Right lobe of liver (tissue), 6 donors: ENCODE measurements at regions not wholly inside any gene's neighbourhood (a gene's known extent, or its start where the extent isn't known, plus 50 kb on each side); places are given as distances from the start of the nearest gene placed in this dataset.
"Not testable (repeated sequence)": the region's sequence is repeated elsewhere in the genome, so short reads cannot be mapped to it uniquely, and the experiment has no call there.

Experiments used
- ATAC-seq, 4 donors: fragments of 200-7000 bp; cut with Tn5 transposase; one replicate each; pipeline ENCODE4 v1.9.1; 2020; ENCODE audit warnings: mild to moderate bottlenecking in 4 of 4, moderate library complexity in 4 of 4
- DNase-seq, 3 donors: peaks; one replicate each; pipeline ENCODE4 v3.0.0-alpha.2; 2020
- H3K27ac ChIP-seq, 3 donors: fragments of 200-600 bp; one replicate each; pipeline ENCODE4 v1.8.0; 2022
- H3K27me3 ChIP-seq, 2 donors: fragments of 200-600 bp; one replicate each; pipeline ENCODE4 v1.8.0; 2022
- H3K36me3 ChIP-seq, 4 donors: fragments of 200-600 bp; sonication (generic) in 1 of 4; one replicate each; pipeline versions ENCODE4 v1.5.1 to v1.8.0; 2017 to 2022; ENCODE audit warnings: control low read depth in 1 of 4
- H3K4me1 ChIP-seq, 4 donors: fragments of 200-600 bp; sonication (generic) in 1 of 4; one replicate each; pipeline versions ENCODE4 v1.5.1 to v1.8.0; 2017 to 2022; ENCODE audit warnings: control low read depth in 1 of 4
- H3K4me3 ChIP-seq, 3 donors: fragments of 200-600 bp; one replicate each; pipeline ENCODE4 v1.8.0; 2022
- H3K9me3 ChIP-seq, 4 donors: fragments of 200-600 bp; sonication (generic) in 1 of 4; one replicate each; pipeline versions ENCODE4 v1.5.1 to v1.8.0; 2017 to 2022; ENCODE audit warnings: control low read depth in 1 of 4
- CTCF ChIP-seq, 4 donors: fragments of 200-600 bp in 3 of 4; fragments of 450-650 bp in 1 of 4; IDR thresholded peaks; one replicate each; pipeline versions ENCODE4 v1.5.1 to v1.8.0; 2016 to 2022; ENCODE audit warnings: antibody characterized with exemption in 4 of 4, mild to moderate bottlenecking in 2 of 4
- POLR2A ChIP-seq: fragments of 450-650 bp; IDR thresholded peaks from one replicate; pipeline ENCODE4 v1.6.1; 2017; ENCODE audit warnings: antibody characterized with exemption, mild to moderate bottlenecking
- WGBS: methylation state at CpG from one replicate; pipeline ENCODE4 v1.1.6; 2018; ENCODE audit warnings: low coverage, low lambda C conversion rate; ENCODE audit not compliant: insufficient coverage; ENCODE audit errors: missing lambda C conversion rate; 5-methylcytosine and 5-hydroxymethylcytosine counted together
- intact Hi-C, 2 donors: fragments of 100-400 bp; cut with DNase I; formaldehyde crosslinking; loops; one replicate each; pipeline versions ENCODE4 v1.11.2 to v1.14.1; 2022
- donor health status: DM: no; HTN: yes; CAD: no.
- donor health status: DM: no; HTN: no; CAD: no.
- donor health status: DM: no; HTN: no; CAD: no.
- donor health status: DM: no; HTN: yes; CAD: no.
- donor health status: DM: no; HTN: yes; CAD: no.

GRCh38 chr7:85342781-85343180 is 155.9 kb upstream of the SEMA3D start:
- ATAC-seq, result no peak
- no peak overlapping the region for H3K27ac ChIP-seq
- no peaks in the 10 kb centered on the region for H3K9me3 ChIP-seq
- no peaks in the 10 kb centered on the region for H3K36me3 ChIP-seq
- no peaks in the 10 kb centered on the region for H3K27me3 ChIP-seq
- H3K4me3 ChIP-seq, result no peak overlapping the region
- intact Hi-C loops, result no loop called here
- no peak for DNase-seq
- H3K4me1 ChIP-seq, result no peaks in the 10 kb centered on the region
- TF ChIP-seq POLR2A, result no peak
- no peak for TF ChIP-seq CTCF (IDR thresholded peaks at IDR 0.05)

- WGBS, result 37% methylated on average over 2 of the region's 2 CpGs
These were observed 155.1 kb upstream of the SEMA3D start for GRCh38 chr7:85341973-85342372.

GRCh38 chr7:85341121-85341520 is 154.3 kb upstream of the SEMA3D start:
- Histone ChIP-seq H3K4me1 (no peaks in the 10 kb centered on the region), H3K27me3 (no peaks in the 10 kb centered on the region), H3K4me3 (no peak overlapping the region), H3K36me3 (no peaks in the 10 kb centered on the region), H3K9me3 (no peaks in the 10 kb centered on the region), H3K27ac (no peak overlapping the region)
- intact Hi-C loops, result no loop called here
- no peak for TF ChIP-seq CTCF (IDR thresholded peaks at IDR 0.05)
- no peak for TF ChIP-seq POLR2A
- ATAC-seq (no peak), DNase-seq (no peak)
- WGBS, result 24% methylated on average over 1 of the region's 1 CpG

More at GRCh38 chr7:85341973-85342372, 155.1 kb upstream of the SEMA3D start:
- no peaks in the 10 kb centered on the region for H3K36me3 ChIP-seq
- DNase-seq (no peak), ATAC-seq (no peak)
- TF ChIP-seq POLR2A (no peak), CTCF (IDR thresholded peaks at IDR 0.05) (no peak)
- intact Hi-C loops, result no loop called here
- no peak overlapping the region for H3K4me3 ChIP-seq
- H3K9me3 ChIP-seq, result no peaks in the 10 kb centered on the region
- H3K27me3 ChIP-seq, result no peaks in the 10 kb centered on the region
- no peaks in the 10 kb centered on the region for H3K4me1 ChIP-seq
- no peak overlapping the region for H3K27ac ChIP-seq

GRCh38 chr7:85336086-85336485 is 149.2 kb upstream of the SEMA3D start:
- Histone ChIP-seq H3K27ac (no peak overlapping the region), H3K4me1 (no peaks in the 10 kb centered on the region), H3K27me3 (no peaks in the 10 kb centered on the region), H3K36me3 (no peaks in the 10 kb centered on the region), H3K4me3 (no peak overlapping the region), H3K9me3 (no peaks in the 10 kb centered on the region)
- DNase-seq (no peak), ATAC-seq (no peak)
- TF ChIP-seq POLR2A, result no peak
- TF ChIP-seq CTCF (IDR thresholded peaks at IDR 0.05), result no peak
- intact Hi-C loops, result no loop called here
- WGBS, result 50% methylated on average over 1 of the region's 1 CpG

GRCh38 chr7:85335113-85335512 is 148.3 kb upstream of the SEMA3D start:
- H3K9me3 ChIP-seq, intact Hi-C loops, H3K27me3 ChIP-seq, ATAC-seq, DNase-seq, H3K4me3 ChIP-seq, H3K27ac ChIP-seq, H3K36me3 ChIP-seq, H3K4me1 ChIP-seq: not testable (repeated sequence)
- WGBS, result 94% methylated on average over 10 of the region's 15 CpGs
